ENCODE measurements at regions not wholly inside any gene's neighbourhood (a gene's known extent, or its start where the extent isn't known, plus 50 kb on each side); places are given as distances from the start of the nearest gene placed in this dataset.

DNA sequence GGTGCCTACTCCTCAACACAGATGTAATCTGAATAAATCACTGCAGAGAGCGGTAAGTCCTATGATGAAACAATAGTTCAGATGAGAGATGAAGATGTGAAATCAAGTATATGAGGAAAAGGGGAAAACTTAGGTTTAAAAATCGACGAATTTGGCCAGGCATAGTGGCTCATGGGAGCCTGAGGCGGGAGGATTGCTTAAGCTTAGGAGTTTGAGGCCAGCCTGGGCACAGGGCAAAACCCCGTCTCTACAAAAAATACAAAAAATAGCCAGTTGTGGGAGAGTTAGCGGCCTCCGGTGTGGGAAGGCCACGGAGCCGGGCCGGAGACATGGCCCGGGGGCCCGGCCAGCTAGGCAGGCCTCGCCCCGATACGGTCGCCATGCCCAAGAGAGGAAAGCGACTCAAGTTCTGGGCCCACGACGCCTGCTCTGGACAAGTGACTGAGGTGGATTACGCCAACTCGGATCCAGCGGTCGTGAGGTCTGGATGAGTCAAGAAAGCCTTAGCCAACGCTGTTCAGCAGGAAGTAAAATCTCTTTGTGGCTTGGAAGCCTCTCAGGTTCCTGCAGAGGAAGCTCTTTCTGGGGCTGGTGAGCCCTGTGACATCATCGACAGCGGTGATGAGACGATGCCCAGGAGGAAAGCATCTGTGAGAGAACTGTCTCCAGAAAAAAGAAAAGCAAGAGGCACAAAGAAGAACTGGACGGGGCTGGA is 62.8 kb upstream of the SUB1 start:
- peak in 5 of 7 donors; percentile 29 to 63 (median 45) for DNase-seq
- Histone ChIP-seq H3K4me3 (no peak overlapping the region), H3K36me3 (replicated peaks in 1 of 2) (no peaks in the 10 kb centered on the region), H3K9me3 (replicated peaks in 1 of 3) (no peaks in the 10 kb centered on the region), H3K27ac (no peak overlapping the region), H3K27me3 (no peaks in the 10 kb centered on the region), H3K4me1 (replicated peaks in 1 of 2) (no peaks in the 10 kb centered on the region)
- WGBS, 4 donors: 74 to 90% (median 77%) methylated on average over 25 to 28 of the region's 28 CpGs
- TF ChIP-seq, protein P1, sequence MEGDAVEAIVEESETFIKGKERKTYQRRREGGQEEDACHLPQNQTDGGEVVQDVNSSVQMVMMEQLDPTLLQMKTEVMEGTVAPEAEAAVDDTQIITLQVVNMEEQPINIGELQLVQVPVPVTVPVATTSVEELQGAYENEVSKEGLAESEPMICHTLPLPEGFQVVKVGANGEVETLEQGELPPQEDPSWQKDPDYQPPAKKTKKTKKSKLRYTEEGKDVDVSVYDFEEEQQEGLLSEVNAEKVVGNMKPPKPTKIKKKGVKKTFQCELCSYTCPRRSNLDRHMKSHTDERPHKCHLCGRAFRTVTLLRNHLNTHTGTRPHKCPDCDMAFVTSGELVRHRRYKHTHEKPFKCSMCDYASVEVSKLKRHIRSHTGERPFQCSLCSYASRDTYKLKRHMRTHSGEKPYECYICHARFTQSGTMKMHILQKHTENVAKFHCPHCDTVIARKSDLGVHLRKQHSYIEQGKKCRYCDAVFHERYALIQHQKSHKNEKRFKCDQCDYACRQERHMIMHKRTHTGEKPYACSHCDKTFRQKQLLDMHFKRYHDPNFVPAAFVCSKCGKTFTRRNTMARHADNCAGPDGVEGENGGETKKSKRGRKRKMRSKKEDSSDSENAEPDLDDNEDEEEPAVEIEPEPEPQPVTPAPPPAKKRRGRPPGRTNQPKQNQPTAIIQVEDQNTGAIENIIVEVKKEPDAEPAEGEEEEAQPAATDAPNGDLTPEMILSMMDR (IDR thresholded peaks at IDR 0.05): no peak
- no peak for TF ChIP-seq POLR2A (IDR thresholded peaks at IDR 0.05)
- intact Hi-C loops (cut with DNase I): no loop called here

DNA sequence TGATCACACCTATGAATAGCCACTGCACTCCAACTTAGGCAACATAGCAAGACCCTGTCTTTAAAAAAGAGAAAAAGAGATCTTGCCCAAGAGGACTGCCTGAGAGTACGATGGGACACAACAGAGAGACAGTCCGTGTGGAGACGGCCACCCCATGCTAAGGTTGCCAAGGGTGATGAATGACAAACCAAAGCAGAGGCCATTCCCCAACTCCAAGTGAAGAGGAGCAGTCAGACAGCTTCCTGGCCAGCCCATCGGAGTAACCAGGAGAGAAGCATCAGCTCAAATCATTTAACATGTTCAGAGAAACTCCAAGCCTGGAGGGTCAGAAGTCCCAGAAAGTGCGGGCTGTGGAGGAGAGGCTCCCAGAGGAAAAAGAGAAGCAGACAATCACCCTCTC is 63.9 kb upstream of the SUB1 start:
- intact Hi-C loops (cut with DNase I): no loop called here
- H3K27me3 ChIP-seq: no peaks in the 10 kb centered on the region
- no peak overlapping the region for H3K4me3 ChIP-seq
- TF ChIP-seq POLR2A (IDR thresholded peaks at IDR 0.05): no peak
- no peaks in the 10 kb centered on the region for H3K36me3 ChIP-seq (replicated peaks in 1 of 2)
- WGBS, 4 donors: 72 to 80% (median 76%) methylated on average over 5 of the region's 5 CpGs
- H3K9me3 ChIP-seq (replicated peaks in 1 of 3): no peaks in the 10 kb centered on the region
- no peak for DNase-seq
- no peak overlapping the region for H3K27ac ChIP-seq
- H3K4me1 ChIP-seq (replicated peaks in 1 of 2): no peaks in the 10 kb centered on the region

DNA sequence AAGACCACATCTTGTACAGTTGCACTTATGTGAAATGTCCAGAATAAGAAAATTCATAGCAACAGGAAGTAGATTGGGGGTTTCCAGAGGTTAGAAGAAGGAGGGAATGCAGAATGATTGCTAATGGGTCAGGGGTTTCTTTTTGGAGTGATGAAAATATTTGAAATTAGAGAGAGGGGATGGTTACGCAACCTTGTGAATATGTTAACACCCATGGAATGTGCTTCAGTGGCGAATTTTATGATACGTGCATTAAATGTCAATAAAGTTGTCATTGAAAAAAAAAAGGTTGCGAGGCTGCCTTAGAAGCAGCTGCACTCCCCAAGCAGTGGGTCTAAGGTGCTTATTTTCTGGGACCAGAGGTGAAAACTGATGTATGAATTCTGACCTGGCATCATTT is 64.4 kb upstream of the SUB1 start:
- TF ChIP-seq POLR2A (IDR thresholded peaks at IDR 0.05): no peak
- TF ChIP-seq, protein P1 (IDR thresholded peaks at IDR 0.05): no peak
- no peak for DNase-seq
- Histone ChIP-seq H3K4me1 (replicated peaks in 1 of 2) (no peaks in the 10 kb centered on the region), H3K36me3 (replicated peaks in 1 of 2) (no peaks in the 10 kb centered on the region), H3K27me3 (no peaks in the 10 kb centered on the region), H3K4me3 (no peak overlapping the region), H3K27ac (no peak overlapping the region), H3K9me3 (replicated peaks in 1 of 3) (no peaks in the 10 kb centered on the region)
- intact Hi-C loops (cut with DNase I): no loop called here
- 84 to 87% (median 85%) methylated on average over 4 of the region's 4 CpGs for WGBS, 4 donors

DNA sequence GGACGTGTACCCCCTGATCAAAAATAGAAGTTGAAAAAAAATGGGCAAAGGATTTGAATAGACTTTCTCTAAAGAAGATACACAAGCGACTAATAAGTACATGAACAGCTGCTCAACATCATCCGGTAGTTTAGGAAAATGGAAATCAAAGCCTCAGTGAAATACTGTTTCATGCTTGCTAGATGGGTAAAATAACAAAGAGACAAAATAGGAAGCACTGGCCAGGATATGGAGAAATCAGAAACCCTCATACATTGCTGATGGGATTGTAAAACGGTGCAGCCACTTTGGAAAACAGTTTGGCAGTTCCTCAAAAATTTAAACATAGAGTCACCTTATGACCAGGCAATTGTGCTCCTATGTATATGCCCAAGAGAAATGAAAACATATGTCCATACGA is 65.0 kb upstream of the SUB1 start:
- H3K4me3 ChIP-seq: no peak overlapping the region
- H3K4me1 ChIP-seq (replicated peaks in 1 of 2): no peaks in the 10 kb centered on the region
- DNase-seq: no peak
- intact Hi-C loops (cut with DNase I): no loop called here
- no peak for TF ChIP-seq POLR2A (IDR thresholded peaks at IDR 0.05)
- TF ChIP-seq, protein P1 (IDR thresholded peaks at IDR 0.05): no peak
- no peaks in the 10 kb centered on the region for H3K36me3 ChIP-seq (replicated peaks in 1 of 2)
- no peaks in the 10 kb centered on the region for H3K9me3 ChIP-seq (replicated peaks in 1 of 3)
- H3K27me3 ChIP-seq: no peaks in the 10 kb centered on the region
- no peak overlapping the region for H3K27ac ChIP-seq
- WGBS, 4 donors: 27 to 31% (median 30%) methylated on average over 5 of the region's 5 CpGs

DNA sequence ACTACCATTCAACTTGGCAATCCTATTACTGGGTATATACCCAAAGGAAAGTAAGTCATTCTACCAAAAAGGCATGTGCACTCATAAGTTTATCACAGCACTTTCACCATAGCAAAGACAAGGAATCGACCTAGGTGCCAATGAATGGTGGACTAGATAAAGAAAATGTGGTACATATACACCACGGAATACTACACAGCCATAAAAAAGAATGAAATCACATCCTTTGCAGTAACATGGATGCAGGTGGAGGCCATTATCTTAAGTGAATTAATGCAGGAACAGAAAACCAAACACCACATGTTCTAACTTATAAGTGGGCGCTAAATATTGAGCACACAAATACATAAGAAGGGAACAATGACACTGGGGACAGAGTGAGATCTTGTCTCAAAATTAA is 65.8 kb upstream of the SUB1 start:
- H3K27me3 ChIP-seq: no peaks in the 10 kb centered on the region
- no peak for DNase-seq
- H3K4me3 ChIP-seq: no peak overlapping the region
- no peaks in the 10 kb centered on the region for H3K9me3 ChIP-seq (replicated peaks in 1 of 3)
- 85 to 93% (median 88%) methylated on average over 3 of the region's 3 CpGs for WGBS, 4 donors
- H3K27ac ChIP-seq: no peak overlapping the region
- H3K36me3 ChIP-seq (replicated peaks in 1 of 2): no peaks in the 10 kb centered on the region
- no peaks in the 10 kb centered on the region for H3K4me1 ChIP-seq (replicated peaks in 1 of 2)
- TF ChIP-seq POLR2A (IDR thresholded peaks at IDR 0.05): no peak
- TF ChIP-seq, protein P1 (IDR thresholded peaks at IDR 0.05): no peak
- intact Hi-C loops (cut with DNase I): no loop called here

All from adrenal gland (tissue), 9 donors.